GM13976 (cell line): ENCODE measurements at regions not wholly inside any gene's neighbourhood (a gene's known extent, or its start where the extent isn't known, plus 50 kb on each side); places are given as distances from the start of the nearest gene placed in this dataset.

Source experiments
- DNase-seq: peaks from one replicate; pipeline ENCODE4 v3.0.0; 2012; ENCODE audit warnings: low spot score
- in situ Hi-C: fragments of 300-500 bp; cut with MboI; formaldehyde crosslinking; loops from one replicate; pipeline ENCODE4 v1.12.0; 2022; ENCODE audit warnings: low sequenced_read_pairs, mixed read lengths, inconsistent platforms; ENCODE audit not compliant: unreplicated experiment
- TF ChIP-seq, protein P1 (sequence below): IDR thresholded peaks from 2 replicates; pipeline ENCODE4 v1.5.1; 2012; ENCODE audit warnings: borderline replicate concordance, mild to moderate bottlenecking; ENCODE audit not compliant: insufficient read depth; ENCODE audit errors: extremely low read depth, missing control alignments, control extremely low read depth

GRCh38 chr7:121810831-121811672 lies 61.9 kb upstream of the PTPRZ1 start:
- TF ChIP-seq, protein P1, sequence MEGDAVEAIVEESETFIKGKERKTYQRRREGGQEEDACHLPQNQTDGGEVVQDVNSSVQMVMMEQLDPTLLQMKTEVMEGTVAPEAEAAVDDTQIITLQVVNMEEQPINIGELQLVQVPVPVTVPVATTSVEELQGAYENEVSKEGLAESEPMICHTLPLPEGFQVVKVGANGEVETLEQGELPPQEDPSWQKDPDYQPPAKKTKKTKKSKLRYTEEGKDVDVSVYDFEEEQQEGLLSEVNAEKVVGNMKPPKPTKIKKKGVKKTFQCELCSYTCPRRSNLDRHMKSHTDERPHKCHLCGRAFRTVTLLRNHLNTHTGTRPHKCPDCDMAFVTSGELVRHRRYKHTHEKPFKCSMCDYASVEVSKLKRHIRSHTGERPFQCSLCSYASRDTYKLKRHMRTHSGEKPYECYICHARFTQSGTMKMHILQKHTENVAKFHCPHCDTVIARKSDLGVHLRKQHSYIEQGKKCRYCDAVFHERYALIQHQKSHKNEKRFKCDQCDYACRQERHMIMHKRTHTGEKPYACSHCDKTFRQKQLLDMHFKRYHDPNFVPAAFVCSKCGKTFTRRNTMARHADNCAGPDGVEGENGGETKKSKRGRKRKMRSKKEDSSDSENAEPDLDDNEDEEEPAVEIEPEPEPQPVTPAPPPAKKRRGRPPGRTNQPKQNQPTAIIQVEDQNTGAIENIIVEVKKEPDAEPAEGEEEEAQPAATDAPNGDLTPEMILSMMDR = no peak
- in situ Hi-C loops = no loop called here
- DNase-seq = no peak

DNA sequence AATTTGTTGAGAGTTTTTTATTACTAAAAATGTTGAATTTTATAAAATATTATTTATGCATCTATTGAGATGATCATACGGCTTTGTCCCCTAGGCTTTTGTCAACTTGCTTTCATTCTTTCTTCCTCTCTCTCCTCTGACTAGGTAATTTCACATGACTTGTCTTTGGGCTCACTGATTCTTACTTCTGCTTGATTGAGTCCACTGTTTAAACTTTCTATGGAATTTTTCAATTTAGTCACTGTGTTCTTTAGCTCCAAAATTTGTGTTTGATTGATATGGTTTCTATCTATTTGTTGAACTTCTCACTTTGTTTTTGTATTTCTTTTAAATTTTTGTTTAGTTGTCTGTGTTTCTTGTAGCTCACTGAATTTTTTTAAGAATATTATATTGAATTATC lies 65.9 kb upstream of the PTPRZ1 start:
- TF ChIP-seq, protein P1 = no peak
- no peak for DNase-seq
- in situ Hi-C loops = no loop called here

GRCh38 chr7:121803039-121803438 lies 69.9 kb upstream of the PTPRZ1 start:
- DNase-seq = no peak
- TF ChIP-seq, protein P1 = no peak

DNA sequence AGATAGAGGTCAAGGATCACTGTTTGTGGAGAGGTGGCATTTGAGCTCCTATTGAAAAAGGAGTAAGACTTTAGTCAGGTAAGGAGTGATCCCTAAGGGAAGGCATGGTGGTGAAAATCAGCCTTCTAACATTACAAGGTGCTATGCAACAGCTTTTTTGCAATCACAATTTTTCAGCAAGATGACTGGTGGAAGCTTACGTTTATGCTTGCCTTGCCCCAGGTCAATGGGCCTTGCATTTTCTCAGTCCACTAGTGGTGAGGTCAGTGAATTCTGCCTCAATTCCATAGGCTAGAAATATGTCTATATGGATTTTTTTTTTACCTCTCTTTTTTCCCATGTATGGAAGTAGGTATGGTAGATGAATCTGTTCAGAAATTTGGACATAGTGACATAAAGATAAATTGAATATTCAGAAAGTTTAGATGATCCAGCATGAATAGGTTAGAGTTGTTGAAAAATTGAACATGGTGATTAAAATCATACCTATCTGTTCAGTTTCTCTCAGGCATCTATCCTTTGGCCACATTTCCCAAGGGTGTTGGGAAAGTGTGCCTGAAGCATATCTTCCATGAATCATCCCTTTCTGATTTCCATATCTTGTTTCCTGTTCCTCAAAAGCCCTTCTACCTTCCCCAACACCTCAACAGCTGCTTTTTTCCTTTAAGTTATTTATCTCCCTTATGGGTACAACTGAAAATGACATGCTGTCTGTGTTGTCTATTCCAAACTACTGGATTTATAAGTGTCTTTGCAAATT lies 71.9 kb upstream of the PTPRZ1 start:
- TF ChIP-seq, protein P1 = no peak
- in situ Hi-C loops = no loop called here
- no peak for DNase-seq

More at GRCh38 chr7:121803039-121803438, 69.9 kb upstream of the PTPRZ1 start:
- in situ Hi-C loops = no loop called here

DNA sequence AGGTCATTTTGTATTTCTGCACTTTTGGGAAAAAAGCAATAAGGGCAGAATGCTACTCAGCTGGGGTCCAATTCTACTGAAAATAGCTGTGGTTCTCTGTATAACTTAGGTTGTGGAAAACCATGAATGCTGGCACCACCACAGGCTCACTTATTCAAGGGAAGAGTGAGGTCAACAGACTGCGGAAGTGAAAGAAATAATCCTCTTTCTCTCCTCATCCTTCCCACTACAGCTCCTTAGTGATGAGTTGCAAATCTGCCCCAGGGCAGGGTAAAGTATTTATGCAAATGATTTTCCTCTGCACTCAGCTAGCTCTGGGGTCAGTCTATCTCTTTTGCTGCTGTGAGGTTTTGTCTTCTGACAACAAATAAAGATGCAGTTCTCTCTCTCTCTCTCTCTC lies 74.1 kb upstream of the PTPRZ1 start:
- TF ChIP-seq, protein P1 = no peak
- in situ Hi-C loops = no loop called here
- DNase-seq = no peak

- no peak for DNase-seq
- in situ Hi-C loops = no loop called here
- TF ChIP-seq, protein P1 = no peak
Observed at GRCh38 chr7:121798453-121798840, 74.5 kb upstream of the PTPRZ1 start.
